ENCODE measurements at regions not wholly inside any gene's neighbourhood (a gene's known extent, or its start where the extent isn't known, plus 50 kb on each side); places are given as distances from the start of the nearest gene placed in this dataset.

DNA sequence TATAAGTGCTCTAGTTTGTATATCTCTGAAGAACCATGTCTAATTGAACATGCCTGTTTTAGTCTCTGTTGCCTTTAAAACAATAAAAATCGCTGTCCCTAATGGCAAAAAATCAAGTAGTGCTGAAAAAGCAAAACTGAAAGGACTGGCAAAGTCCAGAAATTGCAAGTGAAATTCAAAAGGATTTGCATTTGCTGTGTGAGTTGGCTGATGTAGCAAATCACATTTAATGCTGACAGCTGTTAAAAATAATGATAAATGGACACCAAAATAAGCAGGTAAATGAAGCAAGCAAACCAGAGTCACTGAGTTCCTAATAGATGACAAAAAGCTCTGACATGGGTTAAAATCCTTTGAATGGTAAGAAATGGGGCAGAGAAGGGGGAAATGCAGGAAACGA, 874.1 kb downstream of the GRM8 start:
- DNase-seq (ENCODE audit: low spot score): no peak

DNA sequence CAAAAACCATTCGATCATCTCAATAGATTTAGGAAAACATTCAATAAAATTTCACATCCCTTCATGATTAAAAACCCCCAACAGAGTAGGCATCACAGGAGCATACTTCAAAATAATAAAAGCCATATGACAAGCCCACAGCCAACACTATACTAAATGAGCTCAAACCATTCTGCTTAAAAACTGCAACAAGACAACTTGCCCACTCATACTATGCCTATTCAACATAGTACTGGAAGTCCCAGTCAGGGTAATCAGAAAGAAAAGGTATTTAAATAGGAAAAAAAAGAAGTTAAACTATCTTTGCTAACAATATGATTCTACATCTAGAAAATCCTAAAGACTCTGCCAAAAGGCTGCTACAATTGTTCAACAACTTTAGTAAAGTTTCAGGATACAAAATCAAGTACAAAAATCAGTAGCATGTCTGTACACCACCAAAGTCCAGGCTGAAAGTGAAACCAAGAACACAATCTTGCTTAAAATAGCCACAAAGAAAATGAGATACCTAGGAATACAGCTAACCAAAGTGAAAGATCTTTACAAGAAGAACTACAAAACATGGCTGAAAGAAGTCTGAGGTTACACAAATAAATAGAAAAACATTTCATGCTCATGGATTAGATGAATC, 882.6 kb downstream of the GRM8 start:
- no peak for DNase-seq (ENCODE audit: low spot score)

DNA sequence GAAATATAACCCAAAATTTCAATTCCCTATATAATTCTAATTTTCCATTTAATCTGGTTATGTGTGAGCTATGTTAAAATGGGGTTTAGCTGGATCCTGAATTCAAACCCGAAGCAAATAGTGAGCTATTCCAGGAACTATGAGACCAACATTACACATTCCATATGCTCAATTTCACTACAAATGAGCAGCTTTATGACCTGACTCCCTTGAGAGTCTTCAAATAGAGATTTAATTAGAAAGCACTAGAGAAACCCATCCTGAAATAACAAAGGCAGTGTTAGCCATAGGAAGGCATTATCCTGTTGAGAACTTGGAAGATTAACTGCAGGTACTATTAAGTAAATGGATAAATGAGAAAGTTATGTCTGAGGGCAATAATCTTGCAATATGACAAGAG, 890.0 kb downstream of the GRM8 start:
- DNase-seq (ENCODE audit: low spot score): no peak

DNA sequence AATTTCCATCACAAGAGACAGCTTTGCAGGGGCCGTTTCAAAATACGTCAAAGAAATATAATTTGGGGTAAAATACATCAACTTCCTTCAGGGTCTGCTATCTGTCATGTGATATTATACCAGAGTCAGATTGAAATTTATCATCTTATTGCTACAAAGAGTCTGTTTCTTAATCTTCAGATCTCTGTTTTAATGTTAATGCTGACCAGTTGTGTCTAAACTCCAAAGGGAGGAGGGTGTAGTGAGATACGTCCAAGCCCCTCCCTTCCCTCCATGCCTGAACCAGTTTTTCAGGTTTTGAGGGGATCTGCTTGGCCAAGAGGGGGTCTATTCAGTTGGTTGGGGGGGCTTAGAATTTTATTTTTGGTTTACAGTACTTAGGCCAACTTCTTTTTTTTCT, 891.6 kb downstream of the GRM8 start:
- DNase-seq (ENCODE audit: low spot score): no peak

DNA sequence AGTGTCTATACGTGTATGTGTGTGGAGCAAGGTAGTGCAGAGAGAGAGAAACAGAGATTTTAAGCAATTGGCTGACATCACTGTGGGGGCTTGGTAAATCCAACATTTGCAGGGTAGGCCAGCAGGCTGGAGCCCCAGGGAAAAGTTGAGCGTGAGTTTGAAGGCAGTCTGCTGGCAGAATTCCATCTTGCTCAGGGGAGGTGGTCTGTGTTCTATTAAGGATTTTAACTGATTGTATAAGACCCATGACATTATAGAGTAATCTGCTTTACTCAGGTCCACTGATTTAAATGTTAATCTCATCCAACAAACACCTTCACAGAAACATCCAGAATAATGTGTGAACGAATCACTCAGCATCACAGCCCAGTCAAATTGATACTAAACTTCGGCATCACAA, 912.9 kb downstream of the GRM8 start:
- no peak for DNase-seq (ENCODE audit: low spot score)

DNA sequence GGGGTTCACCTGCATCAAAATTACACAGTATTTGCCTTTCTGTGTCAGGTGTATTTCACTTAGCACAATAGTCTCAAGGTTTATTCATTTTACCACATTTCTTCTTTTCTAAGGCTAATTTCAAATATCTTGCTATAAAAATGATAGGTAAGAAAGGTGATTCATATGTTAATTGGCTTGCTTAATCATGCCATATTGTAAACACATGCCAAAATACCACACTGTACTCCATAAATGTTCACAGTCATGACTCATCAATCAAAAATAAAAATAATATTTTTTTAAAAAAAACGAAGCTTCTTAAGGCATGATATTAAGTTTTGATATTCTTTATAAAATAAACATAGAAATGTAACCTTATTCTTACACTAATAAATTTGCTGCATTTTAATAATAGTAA, 947.1 kb downstream of the GRM8 start:
- no peak for DNase-seq (ENCODE audit: low spot score)

DNA sequence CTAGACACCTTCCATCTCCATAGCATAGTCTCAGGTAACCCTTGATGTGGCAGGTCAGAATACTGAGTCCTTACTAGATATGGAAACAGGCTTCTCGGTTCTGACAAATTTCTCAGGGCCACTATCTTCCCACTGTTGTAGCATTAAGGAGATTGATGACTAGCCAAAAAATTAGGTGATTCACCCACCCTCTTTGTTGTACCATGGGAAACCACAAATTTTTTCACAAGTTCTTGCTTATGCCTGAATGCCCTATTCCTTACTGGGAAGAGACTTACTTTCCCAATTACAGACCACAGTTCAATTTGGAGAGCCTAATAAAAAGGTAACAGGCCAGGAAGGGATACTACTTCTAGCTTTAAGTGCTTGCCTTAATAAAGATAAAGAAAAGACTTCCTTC, 948.8 kb downstream of the GRM8 start:
- no peak for DNase-seq (ENCODE audit: low spot score)

DNA sequence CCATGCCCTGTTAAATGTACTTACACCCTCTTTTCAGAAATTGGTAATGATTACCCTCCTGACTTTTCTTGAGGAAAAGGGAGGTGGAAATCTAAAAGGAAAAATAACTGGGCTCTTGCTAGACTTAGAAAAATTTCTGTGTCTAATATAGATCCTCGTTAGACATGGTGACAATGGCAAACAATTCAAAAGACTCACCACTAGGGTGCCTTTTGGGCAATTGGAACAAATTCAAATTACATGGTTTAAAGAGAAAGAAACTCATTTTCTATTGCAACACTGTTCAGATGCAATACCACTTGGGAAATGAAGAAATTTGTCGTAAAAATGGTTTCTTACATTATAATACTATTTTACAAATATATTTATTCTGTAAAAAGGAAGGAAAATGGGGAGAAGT, 950.1 kb downstream of the GRM8 start:
- no peak for DNase-seq (ENCODE audit: low spot score)

DNA sequence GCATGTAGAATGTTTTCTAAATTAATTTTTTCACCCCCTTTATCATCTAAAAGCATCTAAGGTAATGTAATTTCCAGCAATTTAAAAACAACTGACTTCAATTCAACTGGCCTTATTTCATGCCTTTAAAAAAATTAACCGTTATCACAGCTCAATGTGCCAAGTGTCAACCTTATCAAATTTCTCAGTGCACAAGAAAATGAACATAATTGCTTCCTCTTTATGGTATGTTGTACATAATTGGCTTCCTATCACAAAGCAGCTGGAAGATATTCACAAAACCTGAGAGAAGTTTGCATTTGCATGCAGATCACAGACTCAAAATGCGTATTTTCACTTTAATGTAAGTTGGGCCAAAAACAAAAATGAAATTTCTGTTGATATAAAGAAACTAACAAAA, 966.4 kb downstream of the GRM8 start:
- DNase-seq (ENCODE audit: low spot score): no peak

DNA sequence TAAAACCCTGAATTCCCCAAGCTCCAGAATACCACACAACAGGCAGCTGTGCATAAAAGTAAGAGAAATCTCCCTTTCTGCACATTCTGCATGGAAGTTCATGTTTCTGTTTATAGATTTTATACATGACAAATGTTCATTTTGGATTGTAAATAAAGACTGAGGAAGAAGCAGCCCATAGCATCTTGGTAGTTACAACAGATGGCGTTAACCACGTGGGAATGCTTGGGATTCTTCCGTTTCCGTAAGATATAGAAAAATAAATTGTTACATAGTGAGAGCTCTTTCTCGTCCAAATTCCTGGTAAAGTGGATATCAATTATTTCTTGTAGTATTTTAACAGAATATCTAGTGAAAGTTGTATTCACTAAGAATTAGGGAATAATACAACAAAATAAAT, 1016.5 kb downstream of the GRM8 start:
- DNase-seq (ENCODE audit: low spot score): no peak

DNA sequence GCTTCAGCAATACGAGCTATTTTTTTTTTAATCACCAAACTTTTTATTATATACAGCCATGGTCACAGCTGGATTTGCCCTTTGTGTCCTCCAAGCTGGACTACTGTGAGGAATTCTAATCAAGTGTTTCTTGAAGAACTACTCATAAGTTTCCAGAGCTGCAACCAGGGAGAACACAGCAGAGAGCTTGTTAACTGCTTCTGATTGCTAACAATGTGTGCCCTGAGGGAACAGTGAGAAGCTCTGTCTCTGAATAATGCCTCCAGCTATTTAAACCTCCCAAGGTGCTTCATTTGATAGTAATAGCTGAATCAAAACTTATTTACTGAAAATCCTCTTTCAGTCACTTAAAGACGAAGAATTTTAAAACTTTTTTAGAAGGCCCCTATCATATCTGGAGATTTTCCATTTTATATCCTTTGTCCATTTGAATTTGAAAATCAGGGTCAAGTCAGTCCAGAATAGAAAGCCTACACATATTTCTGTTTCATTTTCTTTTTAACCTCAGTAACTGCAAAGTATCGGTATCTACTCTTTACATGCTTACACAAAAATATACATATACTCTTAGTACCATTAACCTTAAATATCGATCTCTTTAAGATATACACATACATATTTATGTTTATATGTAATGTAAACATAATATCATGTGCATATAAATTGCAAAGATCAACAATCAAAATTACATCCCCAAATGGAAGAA, 1024.2 kb downstream of the GRM8 start:
- DNase-seq (ENCODE audit: low spot score): no peak

DNA sequence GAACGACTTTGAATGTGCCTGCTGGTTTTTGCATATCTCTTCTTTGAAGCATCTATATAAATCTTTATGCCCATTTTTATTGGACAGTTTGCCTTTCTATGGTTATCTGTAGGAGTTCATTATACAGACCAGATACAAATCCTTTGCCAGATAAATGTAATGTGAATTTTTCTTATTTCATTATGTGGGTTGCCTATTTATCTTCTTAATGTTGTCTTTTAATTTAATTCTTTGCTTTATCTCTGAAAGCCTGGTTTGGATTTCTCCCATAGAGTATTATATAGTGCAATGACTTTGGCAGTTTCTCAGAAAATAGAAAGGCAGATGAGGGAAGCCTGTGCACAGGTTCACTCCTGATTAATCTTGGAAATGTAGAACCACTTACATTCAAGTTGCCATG, 1025.1 kb downstream of the GRM8 start:
- no peak for DNase-seq (ENCODE audit: low spot score)

DNA sequence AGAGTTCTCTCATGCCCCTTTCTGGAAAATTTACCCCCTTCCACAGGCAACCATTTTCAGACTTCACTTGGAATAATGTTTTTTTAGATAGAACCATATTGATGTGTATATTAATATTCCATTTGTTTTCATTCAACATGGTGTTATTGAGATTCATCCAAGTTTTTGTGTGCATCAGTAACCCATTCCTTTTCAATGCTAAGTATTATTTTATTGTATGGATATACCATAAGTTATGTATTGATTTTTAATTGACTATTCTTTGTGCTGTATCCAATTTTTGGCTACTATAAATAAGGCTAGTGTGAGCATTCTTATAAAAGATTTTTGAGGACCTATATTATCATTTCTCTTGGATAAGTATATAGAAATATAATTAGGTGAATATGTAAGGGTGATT, 1025.7 kb downstream of the GRM8 start:
- no peak for DNase-seq (ENCODE audit: low spot score)

DNA sequence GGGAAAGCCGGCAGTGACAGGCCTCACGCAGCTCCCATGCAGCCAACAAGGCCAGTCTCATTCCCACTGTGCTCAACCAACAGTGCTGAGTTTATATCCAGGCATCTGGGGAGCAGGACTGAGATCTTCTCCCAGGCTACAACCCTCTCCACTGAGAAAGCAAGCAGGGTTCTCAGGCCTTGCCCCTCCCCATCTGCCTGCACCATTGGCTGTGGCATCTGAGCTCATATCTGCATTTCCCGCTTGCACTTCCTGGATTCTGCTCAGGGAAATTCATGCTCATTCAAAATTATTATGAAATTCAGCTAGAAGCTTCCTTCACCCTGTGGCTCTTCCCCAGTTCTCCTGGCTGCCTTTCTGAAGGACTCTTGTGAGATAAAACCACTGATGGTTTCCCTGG, 1029.0 kb downstream of the GRM8 start:
- DNase-seq (ENCODE audit: low spot score): no peak

DNA sequence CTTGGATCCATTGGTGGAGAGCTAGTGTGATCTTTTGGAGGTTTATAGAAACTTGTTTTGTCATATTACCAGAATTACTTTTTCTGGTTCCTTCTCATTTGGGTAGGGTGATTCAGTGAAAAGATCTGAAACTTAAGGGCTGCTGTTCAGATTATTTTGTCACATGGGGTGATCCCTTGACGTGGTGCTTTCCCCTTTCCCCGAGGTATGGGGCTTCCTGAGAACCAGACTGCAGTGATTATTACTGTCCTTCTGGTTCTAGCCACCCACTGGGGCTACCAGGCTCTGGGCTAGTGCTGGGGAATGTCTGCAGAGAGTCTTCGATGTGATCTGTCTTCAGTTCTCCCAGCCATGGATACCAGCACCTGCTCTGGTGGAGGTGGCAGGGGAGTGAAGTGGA, 1030.0 kb downstream of the GRM8 start:
- DNase-seq (ENCODE audit: low spot score): no peak

DNA sequence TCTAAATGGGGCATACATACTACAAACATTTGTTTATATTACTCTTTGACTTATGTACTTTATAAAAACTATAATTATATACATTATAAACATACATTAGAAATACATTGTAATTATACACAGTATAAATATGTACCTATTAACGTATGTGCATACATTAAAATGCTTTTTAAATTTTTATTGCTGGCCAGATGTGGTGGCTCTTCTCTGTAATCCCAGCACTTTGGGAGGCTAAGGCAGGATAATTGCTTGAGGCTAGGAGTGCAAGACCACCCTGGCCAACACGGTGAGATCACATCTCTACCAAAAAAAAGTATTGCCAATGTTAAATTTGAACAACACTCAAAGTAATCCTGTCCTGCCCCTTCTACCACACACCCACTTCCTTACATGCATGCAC, 1037.0 kb downstream of the GRM8 start:
- DNase-seq (ENCODE audit: low spot score): no peak

DNA sequence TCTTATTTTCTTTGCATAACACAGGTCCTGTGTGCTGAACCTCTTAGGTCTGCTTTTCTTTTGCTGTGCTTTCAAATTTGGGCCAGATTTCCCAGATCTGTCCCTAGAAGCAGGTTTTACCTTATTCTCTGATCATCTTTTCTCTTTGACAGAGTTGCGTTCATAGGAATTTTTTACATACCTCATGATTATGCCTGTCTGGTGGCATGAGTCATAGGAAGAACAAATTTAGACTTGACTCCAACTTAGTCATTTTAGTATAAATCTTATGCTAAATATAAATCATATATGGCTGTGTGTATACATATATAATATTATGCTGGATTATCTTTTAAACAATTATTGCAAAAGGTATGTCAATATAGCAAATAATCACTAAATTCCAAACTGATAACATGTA, 1038.9 kb downstream of the GRM8 start:
- no peak for DNase-seq (ENCODE audit: low spot score)

DNA sequence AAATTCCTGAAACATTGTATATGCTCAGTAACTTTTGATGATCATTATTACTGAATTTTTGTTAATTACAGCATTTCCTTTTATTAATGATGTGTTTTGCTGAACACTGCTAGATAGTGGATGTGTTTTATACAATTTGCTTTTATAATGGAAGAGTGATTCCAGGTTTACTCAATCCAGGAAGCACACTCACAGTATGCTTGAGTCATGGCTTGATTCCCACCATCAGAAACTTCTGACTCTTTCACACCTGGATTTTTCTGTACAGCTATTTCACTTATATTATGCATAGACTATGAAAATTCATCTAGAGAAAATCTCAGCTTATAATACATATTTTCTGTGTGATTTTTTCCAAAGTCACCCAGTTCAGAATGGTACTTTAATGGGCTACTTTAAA, 1040.9 kb downstream of the GRM8 start:
- no peak for DNase-seq (ENCODE audit: low spot score)

DNA sequence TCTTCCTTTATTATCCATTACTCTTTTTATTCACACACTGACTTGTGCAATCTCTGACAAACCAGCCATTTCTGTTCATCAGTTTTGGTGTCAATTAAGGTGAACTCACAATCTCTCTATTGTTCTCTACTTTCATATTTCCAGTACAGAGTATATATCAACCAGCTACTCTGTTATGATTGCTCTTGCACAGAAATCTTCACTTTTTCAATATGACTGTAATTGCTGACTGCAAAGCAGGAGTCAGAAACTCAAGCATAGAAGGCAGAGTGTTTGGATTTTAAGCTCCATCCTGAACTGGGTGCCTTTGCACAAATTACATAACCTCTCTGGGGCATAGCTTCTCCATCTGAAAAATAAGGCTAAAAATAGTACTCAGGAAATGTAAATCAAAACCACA, 1042.0 kb downstream of the GRM8 start:
- DNase-seq (ENCODE audit: low spot score): no peak

DNA sequence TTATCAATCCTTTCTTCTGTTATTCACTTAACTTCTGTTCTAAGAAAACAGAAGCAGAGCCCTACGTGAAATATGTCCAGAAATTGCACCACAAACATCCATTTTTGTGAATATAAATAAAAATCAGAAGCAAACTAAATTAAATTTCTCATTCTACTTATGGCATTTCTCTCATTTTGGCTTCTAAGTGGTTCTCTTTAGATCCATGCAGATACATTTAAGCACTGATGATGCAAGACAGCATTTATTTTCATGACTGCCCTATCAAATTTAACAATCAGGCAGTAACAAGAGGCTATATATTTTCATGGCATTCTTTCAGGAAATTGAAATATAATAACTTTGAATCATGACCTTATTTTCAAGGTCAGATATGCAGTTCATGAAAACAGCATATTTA, 1049.6 kb downstream of the GRM8 start:
- DNase-seq (ENCODE audit: low spot score): no peak

DNA sequence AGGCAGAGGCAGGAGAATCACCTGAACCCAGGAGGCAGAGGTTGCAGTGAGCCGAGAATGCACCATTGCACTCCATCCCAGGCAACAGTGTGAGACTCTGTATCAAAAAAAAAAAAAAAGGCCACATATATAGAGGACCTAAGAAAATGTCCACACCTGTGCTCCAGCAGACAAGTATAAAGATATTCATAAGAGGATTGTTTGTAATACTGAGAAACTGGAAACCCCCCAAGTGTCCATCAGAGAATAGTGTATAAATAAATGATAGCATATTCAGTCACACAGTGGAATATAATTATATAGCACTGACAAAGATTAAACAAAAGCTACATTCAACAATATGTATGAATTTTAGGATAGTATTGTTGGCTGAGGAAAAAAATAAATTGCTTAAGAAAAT, 1050.6 kb downstream of the GRM8 start:
- DNase-seq (ENCODE audit: low spot score): no peak

DNA sequence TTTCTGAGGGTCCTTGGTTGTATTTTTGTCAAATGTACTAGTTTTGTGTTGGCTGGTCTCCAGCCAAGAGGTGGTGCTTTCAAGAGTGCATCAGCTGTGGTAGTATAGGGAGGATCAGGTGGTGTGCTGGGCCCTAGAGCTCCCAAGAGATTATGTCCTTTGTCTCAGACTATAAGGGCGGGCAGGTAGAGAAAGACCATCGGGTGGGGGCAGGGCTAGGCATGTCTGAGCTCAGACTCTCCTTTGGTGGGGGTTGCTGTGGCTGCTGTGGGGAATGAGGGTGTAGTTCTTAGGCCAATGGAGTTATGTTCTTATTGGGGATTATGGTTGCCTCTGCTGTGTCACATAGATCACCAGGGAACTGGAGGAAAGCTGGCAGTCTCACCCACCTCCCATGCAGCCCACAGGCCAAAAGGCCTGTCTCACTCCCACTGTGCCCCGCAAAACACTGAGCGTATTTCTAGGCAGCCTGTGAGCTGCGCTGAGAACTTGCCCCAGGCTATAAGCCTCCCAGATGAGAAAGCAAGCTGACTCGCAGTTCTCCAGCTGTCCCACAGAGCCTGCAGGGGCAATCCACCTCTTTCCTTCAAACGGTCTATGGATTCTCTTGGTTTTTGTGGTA, 1066.7 kb downstream of the GRM8 start:
- no peak for DNase-seq (ENCODE audit: low spot score)

DNA sequence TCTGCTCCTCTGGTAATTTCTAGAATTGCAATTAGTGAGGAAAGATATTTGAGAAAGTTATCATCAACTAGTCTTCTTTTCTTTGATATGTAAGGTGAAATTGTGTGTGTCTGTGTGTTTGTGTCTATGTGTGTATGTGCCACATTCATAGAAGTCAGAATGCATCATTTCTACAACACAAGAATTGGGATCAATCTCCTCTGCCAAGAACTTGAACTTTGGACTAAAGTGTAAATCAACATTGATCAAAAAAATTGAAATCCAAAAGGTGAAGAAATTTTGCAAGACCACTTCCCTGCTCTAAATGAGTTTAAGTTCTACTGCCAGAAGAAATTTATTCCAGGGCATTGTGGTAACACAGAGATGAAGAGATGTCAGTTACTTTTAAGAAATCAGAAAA, 1072.8 kb downstream of the GRM8 start:
- no peak for DNase-seq (ENCODE audit: low spot score)

DNA sequence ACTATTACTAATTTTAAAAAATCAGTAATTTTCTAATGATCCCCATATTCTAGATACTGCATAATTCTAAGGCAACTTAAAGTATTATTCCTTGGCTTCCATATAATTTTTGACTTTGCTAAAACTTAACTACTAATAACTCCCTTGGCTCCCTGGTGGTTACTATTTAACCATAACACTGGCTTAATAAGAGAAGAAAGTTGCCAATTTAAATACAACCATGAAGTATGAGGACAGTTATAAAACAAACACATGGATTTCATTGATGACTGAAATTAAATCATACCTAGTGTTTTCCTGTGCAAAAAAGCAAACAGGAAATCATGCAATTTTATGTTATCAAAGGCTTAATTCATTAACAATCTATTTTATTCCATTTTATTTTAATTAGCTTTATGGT, 1073.9 kb downstream of the GRM8 start:
- DNase-seq (ENCODE audit: low spot score): no peak
